ENCODE measurements at regions not wholly inside any gene's neighbourhood (a gene's known extent, or its start where the extent isn't known, plus 50 kb on each side); places are given as distances from the start of the nearest gene placed in this dataset.

GRCh38 chr2:42849311-42849710 is 56.9 kb upstream of the HAAO start:
- no peak for DNase-seq

GRCh38 chr2:42848726-42849290 is 56.4 kb upstream of the HAAO start:
- no peak for DNase-seq

- no peak for DNase-seq
Observed at GRCh38 chr2:42848265-42848664, 55.9 kb upstream of the HAAO start.

- DNase-seq, result no peak
Observed at GRCh38 chr2:42847596-42848151, 55.3 kb upstream of the HAAO start.

GRCh38 chr2:42846932-42847595 is 54.7 kb upstream of the HAAO start:
- DNase-seq, result no peak

GRCh38 chr2:42846026-42846425 is 53.6 kb upstream of the HAAO start:
- no peak for DNase-seq

GRCh38 chr2:42844901-42845821 is 52.8 kb upstream of the HAAO start:
- peak; percentile 63 for DNase-seq

GRCh38 chr2:42844366-42844765 is 52.0 kb upstream of the HAAO start:
- no peak for DNase-seq

- DNase-seq, result no peak
Observed at GRCh38 chr2:42843611-42844010, 51.2 kb upstream of the HAAO start.

- DNase-seq, result no peak
Observed at GRCh38 chr2:42843131-42843530, 50.7 kb upstream of the HAAO start.

GRCh38 chr2:42842466-42842865 is 50.1 kb upstream of the HAAO start:
- DNase-seq, result no peak
